ENCODE measurements at regions not wholly inside any gene's neighbourhood (a gene's known extent, or its start where the extent isn't known, plus 50 kb on each side); places are given as distances from the start of the nearest gene placed in this dataset.
"Not testable (repeated sequence)": the region's sequence is repeated elsewhere in the genome, so short reads cannot be mapped to it uniquely, and the experiment has no call there.

- DNase-seq (ENCODE audit: insufficient read length, low spot score), result no peak
- FAIRE-seq, result no peak
These were observed 429.1 kb downstream of the RPS24 start for GRCh38 chr10:78462726-78463228.

GRCh38 chr10:78464118-78464855 lies 430.6 kb downstream of the RPS24 start:
- DNase-seq (ENCODE audit: insufficient read length, low spot score) (no peak), FAIRE-seq (no peak)

- FAIRE-seq, result no peak
- no peak for DNase-seq (ENCODE audit: insufficient read length, low spot score)
These were observed 431.2 kb downstream of the RPS24 start for GRCh38 chr10:78464856-78465267.

- no peak for FAIRE-seq
- no peak for DNase-seq (ENCODE audit: insufficient read length, low spot score)
These were observed 431.8 kb downstream of the RPS24 start for GRCh38 chr10:78465431-78465830.

- DNase-seq (ENCODE audit: insufficient read length, low spot score) (no peak), FAIRE-seq (no peak)
These were observed 433.9 kb downstream of the RPS24 start for GRCh38 chr10:78467496-78468106.

- not testable (repeated sequence) for DNase-seq (ENCODE audit: insufficient read length, low spot score)
These were observed 435.1 kb downstream of the RPS24 start for GRCh38 chr10:78468731-78469130.

GRCh38 chr10:78470267-78471103 lies 436.8 kb downstream of the RPS24 start:
- no peak for DNase-seq (ENCODE audit: insufficient read length, low spot score)
- FAIRE-seq, result no peak

More at GRCh38 chr10:78468731-78469130, 435.1 kb downstream of the RPS24 start:
- FAIRE-seq, result not testable (repeated sequence)

GRCh38 chr10:78471326-78471722 lies 437.7 kb downstream of the RPS24 start:
- DNase-seq (ENCODE audit: insufficient read length, low spot score), result no peak
- no peak for FAIRE-seq

- FAIRE-seq, result no peak
These were observed 438.3 kb downstream of the RPS24 start for GRCh38 chr10:78471723-78472550.

GRCh38 chr10:78472551-78472890 lies 438.9 kb downstream of the RPS24 start:
- DNase-seq (ENCODE audit: insufficient read length, low spot score) (no peak), FAIRE-seq (no peak)

More at GRCh38 chr10:78471723-78472550, 438.3 kb downstream of the RPS24 start:
- no peak for DNase-seq (ENCODE audit: insufficient read length, low spot score)

- no peak for FAIRE-seq
- DNase-seq (ENCODE audit: insufficient read length, low spot score), result no peak
These were observed 439.3 kb downstream of the RPS24 start for GRCh38 chr10:78473006-78473405.

- FAIRE-seq, result no peak
These were observed 441.1 kb downstream of the RPS24 start for GRCh38 chr10:78474743-78475142.

GRCh38 chr10:78475437-78475836 lies 441.8 kb downstream of the RPS24 start:
- FAIRE-seq (no peak), DNase-seq (ENCODE audit: insufficient read length, low spot score) (no peak)

More at GRCh38 chr10:78474743-78475142, 441.1 kb downstream of the RPS24 start:
- no peak for DNase-seq (ENCODE audit: insufficient read length, low spot score)

GRCh38 chr10:78476156-78476555 lies 442.5 kb downstream of the RPS24 start:
- no peak for DNase-seq (ENCODE audit: insufficient read length, low spot score)
- no peak for FAIRE-seq

- FAIRE-seq, result no peak
These were observed 443.2 kb downstream of the RPS24 start for GRCh38 chr10:78476844-78477243.

GRCh38 chr10:78478919-78479318 lies 445.3 kb downstream of the RPS24 start:
- FAIRE-seq, result no peak
- DNase-seq (ENCODE audit: insufficient read length, low spot score), result no peak

More at GRCh38 chr10:78476844-78477243, 443.2 kb downstream of the RPS24 start:
- no peak for DNase-seq (ENCODE audit: insufficient read length, low spot score)

- FAIRE-seq, result no peak
These were observed 445.8 kb downstream of the RPS24 start for GRCh38 chr10:78479467-78479866.

GRCh38 chr10:78481842-78482241 lies 448.2 kb downstream of the RPS24 start:
- FAIRE-seq, result no peak
- DNase-seq (ENCODE audit: insufficient read length, low spot score), result no peak

More at GRCh38 chr10:78479467-78479866, 445.8 kb downstream of the RPS24 start:
- no peak for DNase-seq (ENCODE audit: insufficient read length, low spot score)

- DNase-seq (ENCODE audit: insufficient read length, low spot score), result no peak
- no peak for FAIRE-seq
These were observed 450.0 kb downstream of the RPS24 start for GRCh38 chr10:78483641-78484040.

- no peak for FAIRE-seq
- no peak for DNase-seq (ENCODE audit: insufficient read length, low spot score)
These were observed 455.4 kb downstream of the RPS24 start for GRCh38 chr10:78489034-78489433.

All from GM19239 (cell line).